Activated CD4-positive, alpha-beta memory T cell treated with anti-CD3 and anti-CD28 coated beads, Interleukin-2, amount 10 ng/mL, durations not matched to agents 7 days and 5 days (primary cell): ENCODE measurements at regions not wholly inside any gene's neighbourhood (a gene's known extent, or its start where the extent isn't known, plus 50 kb on each side); places are given as distances from the start of the nearest gene placed in this dataset.
"Not testable (repeated sequence)": the region's sequence is repeated elsewhere in the genome, so short reads cannot be mapped to it uniquely, and the experiment has no call there.

ENCODE experiments used
- CTCF ChIA-PET: fragments of 350-600 bp; sonication (Branson Sonifier 250); formaldehyde crosslinking; loops from one replicate; lab custom pipeline; 2021; ENCODE audit warnings: antibody characterized with exemption, inconsistent platforms; lab: Charles Lee
- POLR2A ChIA-PET: fragments of 350-600 bp; sonication (Branson Sonifier 250); formaldehyde crosslinking; loops from one replicate; lab custom pipeline; 2021; ENCODE audit warnings: antibody characterized with exemption; lab: Charles Lee
- DNase-seq: peaks from one replicate; pipeline ENCODE4 v3.0.0-alpha.2; 2020
- H3K27ac Mint-ChIP-seq: one replicate; pipeline ENCODE4 v1.8.0; 2021; ENCODE audit warnings: mild to moderate bottlenecking, mixed read lengths
- H3K27me3 Mint-ChIP-seq: one replicate; pipeline ENCODE4 v1.8.0; 2021; ENCODE audit warnings: mixed read lengths
- H3K36me3 Mint-ChIP-seq: one replicate; pipeline ENCODE4 v1.8.0; 2021; ENCODE audit warnings: low read depth, mixed read lengths
- H3K4me1 Mint-ChIP-seq: one replicate; pipeline ENCODE4 v1.8.0; 2021; ENCODE audit warnings: mixed read lengths
- H3K4me3 Mint-ChIP-seq: one replicate; pipeline ENCODE4 v1.8.0; 2021; ENCODE audit warnings: mild to moderate bottlenecking, mixed read lengths
- H3K9me3 Mint-ChIP-seq: one replicate; pipeline ENCODE4 v1.8.0; 2021; ENCODE audit warnings: mixed read lengths

- ChIA-PET POLR2A (no interaction called here), CTCF (interaction anchor here (0.6 to 1.3 kb wide), 8 partner anchors 9 to 346 kb away, joined by 3 to 4 read pairs (median 4); no protein-coding TSS in a partner anchor)
- H3K27ac Mint-ChIP-seq, result no peak overlapping the region
- no peaks in the 10 kb centered on the region for H3K9me3 Mint-ChIP-seq
- H3K36me3 Mint-ChIP-seq, result no peaks in the 10 kb centered on the region
- H3K27me3 Mint-ChIP-seq, result peaks cover 17% of the 10 kb centered on the region
- no peak for DNase-seq
- no peaks in the 10 kb centered on the region for H3K4me1 Mint-ChIP-seq
- no peak overlapping the region for H3K4me3 Mint-ChIP-seq
These were observed 170.6 kb downstream of the LY86 start for GRCh38 chr6:6758915-6759654.

- ChIA-PET POLR2A (interaction anchor here (1.3 kb wide), 1 partner anchor 10 kb away, joined by 3 read pairs; no protein-coding TSS in a partner anchor), CTCF (no interaction called here)
- DNase-seq, result no peak
- no peaks in the 10 kb centered on the region for H3K9me3 Mint-ChIP-seq
- no peaks in the 10 kb centered on the region for H3K4me1 Mint-ChIP-seq
- H3K36me3 Mint-ChIP-seq, result no peaks in the 10 kb centered on the region
- peaks cover 16% of the 10 kb centered on the region for H3K27me3 Mint-ChIP-seq
- H3K4me3 Mint-ChIP-seq, result no peak overlapping the region
- H3K27ac Mint-ChIP-seq, result no peak overlapping the region
These were observed 171.5 kb downstream of the LY86 start for GRCh38 chr6:6760002-6760401.

DNA sequence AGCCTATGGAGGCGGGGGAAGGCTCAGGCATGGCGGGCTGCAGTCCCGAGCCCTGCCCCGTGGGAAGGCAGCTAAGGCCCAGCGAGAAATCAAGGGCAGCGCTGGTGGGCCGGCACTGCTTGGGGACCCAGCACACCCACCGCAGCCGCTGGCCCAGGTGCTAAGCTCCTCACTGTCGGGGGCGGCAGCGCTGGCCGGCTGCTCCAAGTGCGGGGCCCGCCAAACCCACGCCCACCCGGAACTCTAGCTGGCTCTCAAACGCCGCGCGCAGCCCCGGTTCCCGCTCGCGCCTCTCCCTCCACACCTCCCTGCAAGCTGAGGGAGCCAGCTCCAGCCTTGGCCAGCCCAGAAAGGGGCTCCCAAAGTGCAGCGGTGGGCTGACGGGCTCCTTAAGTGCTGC lies 174.0 kb downstream of the LY86 start:
- H3K36me3 Mint-ChIP-seq, H3K4me3 Mint-ChIP-seq, DNase-seq, H3K9me3 Mint-ChIP-seq, CTCF ChIA-PET, H3K27ac Mint-ChIP-seq, H3K4me1 Mint-ChIP-seq, POLR2A ChIA-PET: not testable (repeated sequence)
- H3K27me3 Mint-ChIP-seq, result peaks cover 14% of the 10 kb centered on the region

GRCh38 chr6:6764764-6765434 lies 176.4 kb downstream of the LY86 start:
- Mint-ChIP-seq H3K4me3 (no peak overlapping the region), H3K9me3 (no peaks in the 10 kb centered on the region), H3K36me3 (no peaks in the 10 kb centered on the region), H3K4me1 (no peaks in the 10 kb centered on the region), H3K27me3 (peaks cover 19% of the 10 kb centered on the region), H3K27ac (no peak overlapping the region)
- ChIA-PET CTCF (interaction anchor here (0.6 kb wide), 1 partner anchor 23 kb away, joined by 3 read pairs; no protein-coding TSS in a partner anchor), POLR2A (no interaction called here)
- DNase-seq, result no peak

GRCh38 chr6:6766230-6766905 lies 177.8 kb downstream of the LY86 start:
- ChIA-PET POLR2A (no interaction called here), CTCF (no interaction called here)
- H3K4me1 Mint-ChIP-seq, result no peaks in the 10 kb centered on the region
- H3K27ac Mint-ChIP-seq, result no peak overlapping the region
- H3K4me3 Mint-ChIP-seq, result no peak overlapping the region
- no peak for DNase-seq
- H3K36me3 Mint-ChIP-seq, result no peaks in the 10 kb centered on the region
- H3K9me3 Mint-ChIP-seq, result no peaks in the 10 kb centered on the region
- H3K27me3 Mint-ChIP-seq, result peaks cover 21% of the 10 kb centered on the region

DNA sequence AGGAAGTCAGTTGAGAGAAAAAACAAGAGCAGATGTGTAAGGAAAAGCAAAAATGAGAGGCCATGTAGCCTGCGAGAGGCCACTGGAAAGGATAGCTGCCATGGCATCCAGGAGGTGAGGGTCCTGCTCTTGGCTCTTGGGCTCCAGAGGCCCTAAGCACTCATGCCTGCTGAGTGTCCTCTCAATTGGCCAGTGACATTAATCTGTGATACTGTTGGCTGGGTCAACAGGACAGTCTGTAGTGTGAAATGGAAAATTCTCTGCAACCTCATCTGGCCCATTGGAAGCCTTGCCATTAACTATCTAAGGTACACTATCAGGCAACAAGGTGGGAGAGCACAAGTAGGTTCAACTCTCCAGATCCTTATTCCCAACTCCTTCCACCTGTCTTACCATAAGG lies 180.9 kb downstream of the LY86 start:
- ChIA-PET POLR2A (no interaction called here), CTCF (interaction anchor here (1.0 to 2.0 kb wide), 2 partner anchors 11 to 92 kb away, joined by 3 to 6 read pairs; no protein-coding TSS in a partner anchor)
- H3K27ac Mint-ChIP-seq, result no peak overlapping the region
- DNase-seq, result no peak
- H3K36me3 Mint-ChIP-seq, result no peaks in the 10 kb centered on the region
- peaks cover 21% of the 10 kb centered on the region for H3K27me3 Mint-ChIP-seq
- H3K9me3 Mint-ChIP-seq, result no peaks in the 10 kb centered on the region
- H3K4me1 Mint-ChIP-seq, result no peaks in the 10 kb centered on the region
- no peak overlapping the region for H3K4me3 Mint-ChIP-seq

- Mint-ChIP-seq H3K27me3 (peaks cover 24% of the 10 kb centered on the region), H3K36me3 (no peaks in the 10 kb centered on the region), H3K4me3 (no peak overlapping the region), H3K4me1 (no peaks in the 10 kb centered on the region), H3K27ac (no peak overlapping the region), H3K9me3 (no peaks in the 10 kb centered on the region)
- CTCF ChIA-PET, result no interaction called here
- POLR2A ChIA-PET, result no interaction called here
- DNase-seq, result no peak
These were observed 182.9 kb downstream of the LY86 start for GRCh38 chr6:6771224-6771945.

DNA sequence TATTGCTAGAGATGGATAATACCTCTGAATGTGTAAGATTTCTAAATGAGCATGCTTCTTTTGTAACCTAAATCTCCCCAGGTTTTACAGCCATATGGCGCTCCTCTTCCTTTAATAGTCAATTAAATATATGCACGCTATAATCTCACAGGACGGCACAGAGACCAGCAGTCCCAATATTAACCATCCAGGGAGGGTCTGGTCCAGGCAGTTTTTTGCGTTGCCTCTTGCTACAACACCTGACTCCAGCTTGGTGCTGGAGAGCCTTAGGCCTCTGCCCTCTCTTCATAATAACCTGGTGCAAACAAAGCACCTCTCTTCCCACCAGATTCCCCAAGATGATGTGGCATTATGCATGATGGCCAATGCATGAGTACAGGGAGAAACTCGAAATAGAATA lies 183.4 kb downstream of the LY86 start:
- ChIA-PET POLR2A (no interaction called here), CTCF (no interaction called here)
- no peak overlapping the region for H3K27ac Mint-ChIP-seq
- H3K4me3 Mint-ChIP-seq, result no peak overlapping the region
- H3K27me3 Mint-ChIP-seq, result peaks cover 30% of the 10 kb centered on the region
- H3K9me3 Mint-ChIP-seq, result no peaks in the 10 kb centered on the region
- H3K4me1 Mint-ChIP-seq, result no peaks in the 10 kb centered on the region
- DNase-seq, result no peak
- H3K36me3 Mint-ChIP-seq, result no peaks in the 10 kb centered on the region

GRCh38 chr6:6772751-6773150 lies 184.2 kb downstream of the LY86 start:
- ChIA-PET CTCF (interaction anchor here (0.8 kb wide), 1 partner anchor 98 kb away, joined by 4 read pairs; no protein-coding TSS in a partner anchor), POLR2A (no interaction called here)
- Mint-ChIP-seq H3K4me1 (no peaks in the 10 kb centered on the region), H3K27ac (no peak overlapping the region), H3K36me3 (no peaks in the 10 kb centered on the region), H3K4me3 (no peak overlapping the region), H3K27me3 (peaks cover 34% of the 10 kb centered on the region), H3K9me3 (no peaks in the 10 kb centered on the region)
- DNase-seq, result no peak

DNA sequence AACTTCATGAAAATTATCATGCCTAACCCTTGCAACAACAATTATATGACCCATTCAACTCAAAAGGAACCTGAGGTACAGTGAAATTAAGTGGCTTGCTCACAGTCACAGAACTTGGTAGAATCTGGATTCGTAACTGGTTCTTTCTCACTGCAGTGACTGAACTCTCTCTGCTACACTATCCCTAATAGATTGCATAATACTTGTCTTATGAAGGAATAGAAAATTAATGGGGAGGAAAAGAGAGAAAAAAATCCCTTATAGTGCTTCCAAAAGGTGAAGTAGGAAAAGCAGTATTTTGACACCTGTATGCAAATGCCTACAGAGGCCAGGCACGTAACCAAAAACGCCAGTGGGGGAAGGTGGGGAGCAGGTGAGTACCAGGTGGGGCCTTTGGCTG lies 186.6 kb downstream of the LY86 start:
- peaks cover 40% of the 10 kb centered on the region for H3K27me3 Mint-ChIP-seq

GRCh38 chr6:6780231-6780630 lies 191.7 kb downstream of the LY86 start:
- no peak for DNase-seq
- H3K27me3 Mint-ChIP-seq, result peaks cover 40% of the 10 kb centered on the region
- no peak overlapping the region for H3K27ac Mint-ChIP-seq
- no peaks in the 10 kb centered on the region for H3K9me3 Mint-ChIP-seq
- ChIA-PET POLR2A (no interaction called here), CTCF (no interaction called here)
- no peaks in the 10 kb centered on the region for H3K4me1 Mint-ChIP-seq
- H3K36me3 Mint-ChIP-seq, result no peaks in the 10 kb centered on the region
- H3K4me3 Mint-ChIP-seq, result no peak overlapping the region

More for the DNA sequence above, 186.6 kb downstream of the LY86 start:
- no peaks in the 10 kb centered on the region for H3K4me1 Mint-ChIP-seq
- no peaks in the 10 kb centered on the region for H3K36me3 Mint-ChIP-seq
- no peak overlapping the region for H3K4me3 Mint-ChIP-seq
- no peaks in the 10 kb centered on the region for H3K9me3 Mint-ChIP-seq
- no peak overlapping the region for H3K27ac Mint-ChIP-seq
- ChIA-PET POLR2A (no interaction called here), CTCF (no interaction called here)
- no peak for DNase-seq

GRCh38 chr6:6781172-6781872 lies 192.8 kb downstream of the LY86 start:
- Mint-ChIP-seq H3K4me3 (no peak overlapping the region), H3K27ac (no peak overlapping the region), H3K27me3 (peaks cover 38% of the 10 kb centered on the region), H3K9me3 (no peaks in the 10 kb centered on the region), H3K4me1 (no peaks in the 10 kb centered on the region), H3K36me3 (no peaks in the 10 kb centered on the region)
- no peak for DNase-seq
- ChIA-PET CTCF (no interaction called here), POLR2A (no interaction called here)
